Ishikawa (cell line): ENCODE measurements at regions not wholly inside any gene's neighbourhood (a gene's known extent, or its start where the extent isn't known, plus 50 kb on each side); places are given as distances from the start of the nearest gene placed in this dataset.

Experiments used
- CREB1 ChIP-seq: IDR thresholded peaks from 2 replicates; pipeline ENCODE4 v1.6.1; 2012; ENCODE audit warnings: low read depth
- EGR1 ChIP-seq: IDR thresholded peaks from 2 replicates; pipeline ENCODE4 v1.6.1; 2012
- FOXM1 ChIP-seq: IDR thresholded peaks from 2 replicates; pipeline ENCODE4 v1.6.1; 2012; ENCODE audit warnings: low read depth, borderline replicate concordance
- RAD21 ChIP-seq: IDR thresholded peaks from 2 replicates; pipeline ENCODE4 v1.6.1; 2012; ENCODE audit warnings: low read depth
- TAF1 ChIP-seq: IDR thresholded peaks from 2 replicates; pipeline ENCODE4 v1.6.1; 2012; ENCODE audit warnings: low read depth, mild to moderate bottlenecking
- YY1 ChIP-seq: IDR thresholded peaks from 2 replicates; pipeline ENCODE4 v1.6.1; 2012; ENCODE audit warnings: low read depth
- TF ChIP-seq, protein P1 (sequence below): IDR thresholded peaks from 2 replicates; pipeline ENCODE4 v1.6.1; 2012; ENCODE audit warnings: low read depth, mild to moderate bottlenecking

DNA sequence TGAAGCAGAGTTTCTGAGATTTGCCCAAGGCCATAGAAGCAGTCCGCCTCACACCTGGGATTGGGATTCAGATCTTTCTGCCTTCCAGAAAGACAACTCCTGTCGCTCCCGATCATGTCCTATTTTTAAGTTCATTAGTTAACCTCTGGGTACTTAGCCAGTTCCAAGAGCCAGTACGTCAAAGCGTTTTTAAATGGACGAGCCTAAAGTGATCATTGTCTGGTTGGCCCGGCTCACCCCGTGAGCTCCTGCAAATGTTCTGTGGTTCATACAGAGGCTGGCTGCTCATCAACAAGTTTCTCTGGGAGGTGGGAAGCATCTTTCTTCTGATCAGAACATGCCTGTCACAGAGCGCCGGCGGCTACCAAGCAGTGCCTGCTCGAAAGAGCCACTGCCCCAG lies 554.5 kb upstream of the WWC1 start:
- TF ChIP-seq CREB1, result no peak
- no peak for TF ChIP-seq EGR1
- no peak for TF ChIP-seq TAF1
- TF ChIP-seq, protein P1, sequence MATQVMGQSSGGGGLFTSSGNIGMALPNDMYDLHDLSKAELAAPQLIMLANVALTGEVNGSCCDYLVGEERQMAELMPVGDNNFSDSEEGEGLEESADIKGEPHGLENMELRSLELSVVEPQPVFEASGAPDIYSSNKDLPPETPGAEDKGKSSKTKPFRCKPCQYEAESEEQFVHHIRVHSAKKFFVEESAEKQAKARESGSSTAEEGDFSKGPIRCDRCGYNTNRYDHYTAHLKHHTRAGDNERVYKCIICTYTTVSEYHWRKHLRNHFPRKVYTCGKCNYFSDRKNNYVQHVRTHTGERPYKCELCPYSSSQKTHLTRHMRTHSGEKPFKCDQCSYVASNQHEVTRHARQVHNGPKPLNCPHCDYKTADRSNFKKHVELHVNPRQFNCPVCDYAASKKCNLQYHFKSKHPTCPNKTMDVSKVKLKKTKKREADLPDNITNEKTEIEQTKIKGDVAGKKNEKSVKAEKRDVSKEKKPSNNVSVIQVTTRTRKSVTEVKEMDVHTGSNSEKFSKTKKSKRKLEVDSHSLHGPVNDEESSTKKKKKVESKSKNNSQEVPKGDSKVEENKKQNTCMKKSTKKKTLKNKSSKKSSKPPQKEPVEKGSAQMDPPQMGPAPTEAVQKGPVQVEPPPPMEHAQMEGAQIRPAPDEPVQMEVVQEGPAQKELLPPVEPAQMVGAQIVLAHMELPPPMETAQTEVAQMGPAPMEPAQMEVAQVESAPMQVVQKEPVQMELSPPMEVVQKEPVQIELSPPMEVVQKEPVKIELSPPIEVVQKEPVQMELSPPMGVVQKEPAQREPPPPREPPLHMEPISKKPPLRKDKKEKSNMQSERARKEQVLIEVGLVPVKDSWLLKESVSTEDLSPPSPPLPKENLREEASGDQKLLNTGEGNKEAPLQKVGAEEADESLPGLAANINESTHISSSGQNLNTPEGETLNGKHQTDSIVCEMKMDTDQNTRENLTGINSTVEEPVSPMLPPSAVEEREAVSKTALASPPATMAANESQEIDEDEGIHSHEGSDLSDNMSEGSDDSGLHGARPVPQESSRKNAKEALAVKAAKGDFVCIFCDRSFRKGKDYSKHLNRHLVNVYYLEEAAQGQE, result no peak
- TF ChIP-seq RAD21, result no peak
- no peak for TF ChIP-seq FOXM1
- no peak for TF ChIP-seq YY1
